HepG2 (cell line): ENCODE measurements at regions not wholly inside any gene's neighbourhood (a gene's known extent, or its start where the extent isn't known, plus 50 kb on each side); places are given as distances from the start of the nearest gene placed in this dataset.

Experiments
- ATF1 ChIP-seq: IDR thresholded peaks from 2 replicates; pipeline ENCODE4 v1.6.1; 2016; ENCODE audit warnings: mild to moderate bottlenecking, control low read depth
- JUND ChIP-seq: sonication (generic); formaldehyde crosslinking; IDR thresholded peaks from 2 replicates; pipeline ENCODE4 v1.8.0; 2022; ENCODE audit warnings: mild to moderate bottlenecking, missing genetic modification reagents
- MAFK ChIP-seq, 2 experiments: IDR thresholded peaks in 1 of 2; conservative IDR thresholded peaks in 1 of 2; 2 replicates each; pipeline ENCODE4 v1.6.1; 2011; ENCODE audit warnings: improper control_type of control experiment in 2 of 2, low read length in 2 of 2
- RARA ChIP-seq: IDR thresholded peaks from 2 replicates; pipeline ENCODE4 v1.6.1; 2016; ENCODE audit warnings: missing genetic modification reagents, missing compliant biosample characterization
- TF ChIP-seq, protein P1 (sequence below): sonication (generic); formaldehyde crosslinking; IDR thresholded peaks from 2 replicates; pipeline ENCODE4 v1.8.1; 2022; ENCODE audit warnings: low read depth, mild to moderate bottlenecking, missing genetic modification reagents

DNA sequence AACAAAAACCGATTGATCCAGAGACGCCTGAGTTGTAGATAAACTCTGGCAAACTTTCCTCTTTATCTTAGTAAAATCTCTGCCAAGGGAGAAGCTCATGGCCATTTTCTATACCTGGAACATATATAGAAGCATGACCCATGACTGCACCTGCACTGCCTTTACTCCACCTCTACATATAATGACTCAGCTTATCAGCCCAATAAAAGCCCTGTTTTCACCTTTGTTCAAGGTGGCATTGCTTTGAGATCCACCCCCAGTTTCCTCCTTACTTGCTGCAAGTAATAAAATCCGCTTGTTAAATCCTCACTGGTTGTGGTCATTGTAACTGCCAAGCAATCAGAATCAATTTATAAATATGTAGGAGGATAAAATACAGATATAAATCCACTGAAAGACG lies 1280.4 kb downstream of the NSUN3 start:
- TF ChIP-seq RARA (CRISPR knock-in tag) = no peak
- no peak for TF ChIP-seq MAFK (conservative IDR thresholded peaks at IDR 0.05 in 1 of 2, IDR thresholded peaks at IDR 0.05 in 1 of 2; ENCODE audit: low read length in 2 of 2)
- TF ChIP-seq, protein P1, sequence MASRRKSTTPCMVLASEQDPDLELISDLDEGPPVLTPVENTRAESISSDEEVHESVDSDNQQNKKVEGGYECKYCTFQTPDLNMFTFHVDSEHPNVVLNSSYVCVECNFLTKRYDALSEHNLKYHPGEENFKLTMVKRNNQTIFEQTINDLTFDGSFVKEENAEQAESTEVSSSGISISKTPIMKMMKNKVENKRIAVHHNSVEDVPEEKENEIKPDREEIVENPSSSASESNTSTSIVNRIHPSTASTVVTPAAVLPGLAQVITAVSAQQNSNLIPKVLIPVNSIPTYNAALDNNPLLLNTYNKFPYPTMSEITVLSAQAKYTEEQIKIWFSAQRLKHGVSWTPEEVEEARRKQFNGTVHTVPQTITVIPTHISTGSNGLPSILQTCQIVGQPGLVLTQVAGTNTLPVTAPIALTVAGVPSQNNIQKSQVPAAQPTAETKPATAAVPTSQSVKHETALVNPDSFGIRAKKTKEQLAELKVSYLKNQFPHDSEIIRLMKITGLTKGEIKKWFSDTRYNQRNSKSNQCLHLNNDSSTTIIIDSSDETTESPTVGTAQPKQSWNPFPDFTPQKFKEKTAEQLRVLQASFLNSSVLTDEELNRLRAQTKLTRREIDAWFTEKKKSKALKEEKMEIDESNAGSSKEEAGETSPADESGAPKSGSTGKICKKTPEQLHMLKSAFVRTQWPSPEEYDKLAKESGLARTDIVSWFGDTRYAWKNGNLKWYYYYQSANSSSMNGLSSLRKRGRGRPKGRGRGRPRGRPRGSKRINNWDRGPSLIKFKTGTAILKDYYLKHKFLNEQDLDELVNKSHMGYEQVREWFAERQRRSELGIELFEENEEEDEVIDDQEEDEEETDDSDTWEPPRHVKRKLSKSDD (CRISPR knock-in tag) = no peak
- no peak for TF ChIP-seq ATF1 (CRISPR knock-in tag)
- TF ChIP-seq JUND (CRISPR knock-in tag) = no peak
